PFSK-1 (cell line): ENCODE measurements at regions not wholly inside any gene's neighbourhood (a gene's known extent, or its start where the extent isn't known, plus 50 kb on each side); places are given as distances from the start of the nearest gene placed in this dataset.

Source experiments
- POLR2AphosphoS5 ChIP-seq: IDR thresholded peaks from 2 replicates; pipeline ENCODE4 v1.6.1; 2012; ENCODE audit warnings: low read depth, mild to moderate bottlenecking, control low read depth, low read length, moderate library complexity
- TAF1 ChIP-seq: IDR thresholded peaks from 2 replicates; pipeline ENCODE4 v1.6.1; 2012; ENCODE audit warnings: low read length, control low read depth, borderline replicate concordance; ENCODE audit not compliant: insufficient read depth

- TF ChIP-seq POLR2AphosphoS5 (no peak), TAF1 (no peak)
Observed at GRCh38 chr2:12090590-12090989, 344.2 kb downstream of the LPIN1 start.
